Hematopoietic multipotent progenitor cell treated with erythropoietin and hydrocortisone succinate and interleukin-3 and kit ligand, for 6 days (in vitro differentiated cells): ENCODE measurements at regions not wholly inside any gene's neighbourhood (a gene's known extent, or its start where the extent isn't known, plus 50 kb on each side); places are given as distances from the start of the nearest gene placed in this dataset.
"Not testable (repeated sequence)": the region's sequence is repeated elsewhere in the genome, so short reads cannot be mapped to it uniquely, and the experiment has no call there.

Experiments
- DNase-seq: peaks from one replicate; pipeline ENCODE4 v3.0.0-alpha.2; 2015

DNA sequence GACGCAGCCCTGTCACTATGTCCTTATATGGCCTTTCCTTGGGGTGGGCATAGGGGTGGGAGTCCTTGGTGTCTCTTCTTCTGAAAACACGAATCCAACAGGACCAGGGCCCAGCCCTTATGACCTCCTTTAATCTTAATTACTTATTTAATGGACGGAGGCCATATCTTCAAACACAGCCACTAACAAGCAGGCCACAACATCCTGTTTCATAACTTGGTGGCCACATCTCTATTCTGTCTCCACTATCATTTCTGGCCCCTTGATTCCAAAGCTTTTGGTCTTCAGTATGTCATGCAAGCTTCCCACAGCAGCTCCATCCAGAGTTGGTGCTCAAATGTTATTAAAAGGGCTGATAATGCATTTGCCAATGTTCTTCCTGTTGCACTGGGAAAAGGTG is 287.3 kb upstream of the SMIM21 start:
- peak; percentile 56 for DNase-seq

DNA sequence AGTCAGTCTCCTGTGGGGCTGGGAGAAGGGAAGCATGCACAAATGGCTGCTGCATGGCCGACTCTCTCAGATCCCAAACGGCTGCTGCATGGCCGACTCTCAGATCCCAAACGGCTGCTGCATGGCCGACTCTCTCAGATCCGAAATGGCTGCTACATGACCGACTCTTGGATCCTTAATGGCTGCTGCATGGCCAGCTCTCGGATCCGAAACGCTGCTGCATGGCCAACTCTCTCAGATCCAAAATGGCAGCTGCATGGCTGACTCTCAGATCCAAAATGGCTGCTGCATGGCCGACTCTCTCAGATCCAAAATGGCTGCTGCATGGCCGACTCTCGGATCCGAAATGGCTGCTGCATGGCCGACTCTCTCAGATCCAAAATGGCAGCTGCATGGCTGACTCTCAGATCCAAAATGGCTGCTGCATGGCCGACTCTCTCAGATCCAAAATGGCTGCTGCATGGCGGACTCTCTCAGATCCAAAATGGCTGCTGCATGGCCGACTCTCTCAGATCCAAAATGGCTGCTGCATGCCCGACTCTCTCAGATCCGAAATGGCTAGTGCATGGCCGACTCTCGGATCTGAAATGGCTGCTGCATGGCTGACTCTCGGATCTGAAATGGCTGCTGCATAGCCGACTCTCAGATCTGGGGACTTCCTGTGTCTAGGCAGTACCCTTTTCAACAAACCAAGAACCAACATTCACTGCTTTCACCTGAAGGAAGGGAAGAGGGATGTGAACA is 284.8 kb upstream of the SMIM21 start:
- not testable (repeated sequence) for DNase-seq

DNA sequence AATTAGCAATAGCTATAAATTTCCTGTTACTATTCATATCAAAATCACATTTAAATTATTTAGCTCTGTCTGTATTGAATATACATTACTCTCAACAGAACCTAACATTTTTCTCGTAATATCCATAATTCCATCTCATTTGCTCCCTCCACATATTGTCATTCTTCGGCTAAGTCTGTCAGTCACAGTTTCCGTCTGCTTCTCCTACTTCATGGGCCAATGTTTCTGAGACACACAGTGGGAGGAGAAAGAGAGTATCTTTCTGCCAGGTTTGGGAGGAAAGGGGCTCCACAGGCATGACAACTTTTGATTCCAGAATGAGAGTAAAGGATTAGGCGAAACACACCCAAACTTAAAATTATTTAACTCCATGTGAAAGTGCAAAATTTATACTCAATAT is 273.1 kb upstream of the SMIM21 start:
- no peak for DNase-seq

DNA sequence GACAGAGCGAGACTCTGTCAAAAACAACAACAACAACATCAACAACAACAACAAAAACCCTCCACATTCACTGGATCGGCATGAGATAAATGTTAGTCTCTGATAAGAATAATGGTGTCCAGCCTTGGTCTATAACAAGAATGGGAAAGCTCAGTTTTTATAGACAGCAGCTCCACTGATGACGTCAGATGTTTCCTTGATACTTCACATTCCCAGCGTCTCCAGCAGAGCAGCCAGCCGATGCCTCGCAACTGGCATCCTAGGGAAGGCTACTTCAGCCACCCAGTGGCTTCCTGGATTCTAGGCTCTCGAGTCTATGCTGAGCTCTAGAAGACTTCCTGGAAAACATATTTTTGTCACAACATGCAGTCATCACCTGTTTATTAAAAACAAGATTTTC is 271.4 kb upstream of the SMIM21 start:
- DNase-seq = no peak

DNA sequence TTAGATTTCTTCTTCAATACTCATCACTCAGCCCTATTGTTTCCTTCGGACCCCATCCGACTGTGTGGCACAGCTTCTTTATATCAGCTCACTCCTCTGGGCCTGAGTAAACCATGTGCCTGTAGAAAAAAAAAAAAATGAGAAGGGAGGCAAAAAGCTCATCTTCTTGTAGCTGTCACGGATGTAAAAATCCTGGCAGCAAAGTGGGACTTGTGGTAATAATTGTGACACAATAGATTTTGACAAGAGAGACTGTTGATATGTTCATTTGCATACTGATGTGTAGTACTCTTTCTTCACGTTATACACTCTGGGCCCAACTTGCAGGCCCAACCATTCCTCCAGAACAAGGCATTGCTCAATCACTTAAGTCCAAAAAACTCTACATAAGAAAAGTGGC is 270.0 kb upstream of the SMIM21 start:
- no peak for DNase-seq

DNA sequence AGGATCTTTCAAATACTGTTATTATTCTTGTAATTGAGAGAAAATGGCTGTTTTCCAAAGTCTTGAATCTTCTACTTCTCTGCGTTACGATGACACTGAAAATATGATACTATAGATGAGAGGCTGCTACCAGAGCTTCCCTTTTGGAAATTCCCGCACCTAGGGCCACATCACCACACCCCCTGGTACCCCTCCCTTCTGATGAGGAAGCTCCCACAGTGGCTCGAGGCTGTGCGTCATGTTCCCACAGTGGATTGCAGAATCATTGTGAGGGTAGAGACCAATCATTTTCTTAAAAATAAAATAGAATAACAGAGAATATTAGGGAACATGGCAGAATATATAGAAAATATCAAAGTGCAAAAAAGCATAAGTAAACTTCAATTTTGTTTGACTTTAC is 268.9 kb upstream of the SMIM21 start:
- no peak for DNase-seq

DNA sequence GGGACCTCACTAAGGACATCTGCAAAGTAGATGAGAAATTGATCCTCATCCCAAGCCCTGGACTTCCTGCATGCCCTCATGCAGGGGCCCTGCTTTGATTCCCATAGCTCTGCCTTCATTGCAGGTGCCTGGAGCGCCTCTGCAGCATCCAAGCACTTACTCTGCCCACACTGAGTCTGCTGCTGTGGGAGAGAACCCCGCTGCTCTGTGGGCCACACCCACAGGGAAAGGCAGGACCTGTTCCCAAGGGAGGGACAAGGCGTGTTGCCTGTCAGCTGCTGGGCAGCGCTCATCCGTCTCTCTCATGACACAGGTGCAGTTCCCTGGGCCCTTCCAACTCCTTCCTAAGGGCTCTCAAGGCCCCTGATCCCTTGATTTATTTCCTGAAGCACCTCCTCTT is 266.8 kb upstream of the SMIM21 start:
- no peak for DNase-seq

DNA sequence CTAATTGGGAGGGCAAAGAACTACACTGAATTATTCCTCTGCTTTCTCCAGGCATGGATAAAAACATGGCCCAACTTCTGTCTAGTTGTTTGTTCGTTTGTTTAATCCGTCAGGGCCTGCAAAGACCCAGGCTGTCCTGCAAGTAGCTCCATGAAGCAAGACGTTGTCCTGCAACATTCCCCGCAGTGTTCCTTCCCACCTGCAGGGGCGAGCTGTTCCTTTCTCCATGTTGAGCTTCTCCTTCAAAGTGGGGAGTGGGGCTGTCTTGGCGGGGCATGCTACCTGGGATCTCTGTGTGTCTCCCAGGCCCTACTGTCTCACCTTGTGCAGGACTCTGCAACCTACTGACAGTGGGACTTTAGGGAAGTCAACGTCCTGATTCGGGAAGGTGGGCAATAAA is 264.0 kb upstream of the SMIM21 start:
- no peak for DNase-seq

DNA sequence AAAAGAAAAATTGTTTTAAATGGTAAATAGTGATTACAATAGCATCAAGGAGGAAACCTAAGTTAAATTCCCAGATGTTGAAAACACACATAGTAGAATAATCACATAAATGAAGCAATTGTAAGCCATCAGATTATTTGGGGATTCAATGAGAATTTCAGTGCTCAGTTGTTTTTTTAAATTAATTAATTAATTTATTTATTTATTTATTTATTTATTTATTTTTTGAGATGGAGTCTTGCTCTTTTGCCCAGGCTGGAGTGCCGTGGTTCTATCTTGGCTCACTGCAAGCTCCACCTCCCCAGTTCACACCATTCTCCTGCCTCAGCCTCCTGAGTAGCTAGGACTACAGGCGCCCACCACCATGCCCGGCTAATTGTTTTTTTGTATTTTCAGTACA is 262.8 kb upstream of the SMIM21 start:
- not testable (repeated sequence) for DNase-seq

DNA sequence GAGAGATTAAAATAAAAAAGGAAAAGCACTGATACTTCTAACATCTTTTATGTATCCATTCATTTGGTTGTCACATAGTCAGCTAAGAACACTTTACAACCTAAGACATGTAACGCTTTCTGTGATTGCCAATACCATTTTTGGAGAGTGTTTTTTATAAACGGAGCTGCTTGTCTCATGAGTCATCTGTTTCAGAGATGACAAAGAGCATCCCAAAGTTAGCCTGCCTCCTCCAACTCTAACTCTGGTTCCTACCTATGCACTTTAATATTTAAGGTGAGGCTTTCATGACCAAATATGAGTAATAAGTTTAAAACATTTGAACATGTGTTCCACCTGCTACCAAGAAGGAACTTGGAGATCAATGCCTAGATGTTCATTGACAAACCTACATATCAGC is 260.1 kb upstream of the SMIM21 start:
- no peak for DNase-seq

DNA sequence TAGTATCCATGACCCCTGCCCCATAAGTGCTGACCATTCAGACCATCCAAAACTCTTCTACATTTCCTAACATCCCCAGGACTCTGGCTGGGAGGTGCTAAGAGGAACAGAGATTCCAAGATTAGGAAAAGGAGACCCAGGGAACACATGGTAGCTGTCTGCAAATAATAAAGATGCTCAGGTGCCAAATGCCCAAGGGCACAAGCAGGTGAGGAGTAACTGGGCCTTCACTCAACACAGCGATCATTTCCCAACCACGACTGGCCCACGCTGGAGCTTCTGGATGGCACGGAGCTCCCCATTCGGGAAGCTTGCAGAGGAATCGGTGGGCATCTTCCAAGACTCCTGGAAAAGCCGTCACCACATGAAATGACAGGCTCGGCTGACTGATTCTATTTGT is 255.9 kb upstream of the SMIM21 start:
- DNase-seq = no peak

DNA sequence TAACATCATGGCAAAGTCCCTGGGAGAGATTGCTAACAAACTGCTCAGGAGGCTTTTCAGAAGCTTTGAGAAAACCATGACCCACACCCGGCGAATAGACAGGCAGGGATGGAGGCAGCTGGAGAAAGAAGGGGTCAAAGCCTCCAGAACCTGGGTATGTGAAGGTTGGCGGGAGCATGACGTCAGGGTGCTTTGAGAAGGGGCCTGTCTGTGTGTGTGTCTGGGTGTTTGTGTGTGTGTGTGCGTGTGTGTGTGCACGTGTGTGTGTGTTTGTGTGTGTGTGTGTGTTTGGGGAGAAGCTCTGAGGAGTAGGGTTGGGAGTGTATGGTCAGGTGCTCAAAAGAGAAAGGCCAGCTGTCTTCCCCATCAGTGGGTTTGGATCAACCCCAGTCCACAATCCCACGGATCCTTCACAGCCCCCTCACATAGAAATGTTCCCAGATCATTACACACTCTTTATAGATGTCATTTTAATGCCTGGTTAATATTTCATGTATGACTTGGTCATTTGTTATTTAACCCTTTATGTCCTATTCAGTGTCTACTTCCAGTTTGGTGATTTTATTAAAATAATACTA is 254.1 kb upstream of the SMIM21 start:
- no peak for DNase-seq

DNA sequence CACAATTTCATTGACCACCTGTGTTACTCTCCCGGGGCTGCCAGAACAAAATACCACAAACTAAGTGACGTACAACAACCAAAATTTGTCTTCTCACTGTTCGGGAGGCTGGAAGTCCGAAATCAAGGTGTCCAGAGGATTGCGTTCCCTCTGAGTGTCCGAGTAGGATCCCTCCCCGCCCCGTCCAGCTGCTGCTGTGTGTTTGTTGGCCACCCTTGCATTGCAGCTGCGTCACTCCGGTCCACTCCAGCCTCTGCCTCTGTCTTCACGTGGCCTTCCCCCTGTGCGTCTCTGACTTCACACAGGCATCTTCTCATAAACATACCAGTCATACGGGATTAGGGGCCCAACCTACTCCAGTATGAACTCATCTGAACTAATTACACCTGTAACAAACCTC is 251.8 kb upstream of the SMIM21 start:
- no peak for DNase-seq

DNA sequence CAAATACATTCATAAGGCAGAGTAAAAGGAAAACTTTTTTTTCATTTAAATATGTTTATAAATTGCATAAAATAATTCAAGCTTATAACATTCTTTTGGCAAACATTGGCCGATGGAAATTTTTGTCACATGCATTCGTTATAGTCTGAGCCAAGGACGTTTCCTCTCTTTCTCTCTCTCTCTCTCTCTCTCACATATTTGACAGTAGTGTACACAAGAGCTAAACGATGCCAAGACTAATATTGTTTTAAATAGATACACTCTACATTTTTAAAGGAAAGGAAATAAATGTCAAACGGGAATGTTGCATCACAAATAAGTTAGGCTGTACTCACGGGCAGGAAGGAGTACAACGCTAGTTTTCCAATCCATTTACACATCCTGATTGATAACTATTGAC is 251.1 kb upstream of the SMIM21 start:
- no peak for DNase-seq

DNA sequence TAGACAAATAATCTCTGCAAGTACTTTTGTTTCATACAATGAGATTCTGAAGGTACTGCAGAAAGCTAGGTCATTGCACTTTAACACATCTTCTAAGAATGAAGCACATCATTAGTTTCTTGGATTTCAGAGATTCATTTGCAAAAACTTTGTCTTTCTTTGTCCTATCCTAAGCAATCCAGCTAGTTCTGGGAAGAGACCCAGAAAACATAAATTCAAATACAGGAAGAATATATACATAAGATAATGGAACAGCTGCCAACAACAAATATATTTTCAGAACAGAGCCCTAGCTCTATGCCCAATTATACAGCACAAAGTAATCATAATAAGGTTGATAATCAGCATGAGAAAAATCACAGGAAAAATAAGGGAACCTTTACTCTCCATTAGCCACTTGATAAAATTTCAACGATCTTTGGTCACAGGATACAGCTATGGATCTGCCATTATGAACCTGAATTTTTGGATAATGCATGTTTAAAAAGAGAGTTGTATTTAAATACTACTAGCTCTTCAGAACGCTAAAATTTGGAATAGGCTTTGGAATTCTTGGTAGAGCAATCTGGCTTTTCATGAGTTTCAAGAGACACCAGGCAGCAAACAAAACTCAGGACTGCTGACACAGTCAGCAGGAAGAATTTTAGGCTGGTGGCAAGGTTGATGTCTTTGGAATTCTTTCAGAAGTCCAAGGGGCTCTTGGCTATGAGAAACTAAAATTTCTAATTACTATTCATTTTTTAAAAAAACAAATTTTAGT is 250.4 kb upstream of the SMIM21 start:
- no peak for DNase-seq

DNA sequence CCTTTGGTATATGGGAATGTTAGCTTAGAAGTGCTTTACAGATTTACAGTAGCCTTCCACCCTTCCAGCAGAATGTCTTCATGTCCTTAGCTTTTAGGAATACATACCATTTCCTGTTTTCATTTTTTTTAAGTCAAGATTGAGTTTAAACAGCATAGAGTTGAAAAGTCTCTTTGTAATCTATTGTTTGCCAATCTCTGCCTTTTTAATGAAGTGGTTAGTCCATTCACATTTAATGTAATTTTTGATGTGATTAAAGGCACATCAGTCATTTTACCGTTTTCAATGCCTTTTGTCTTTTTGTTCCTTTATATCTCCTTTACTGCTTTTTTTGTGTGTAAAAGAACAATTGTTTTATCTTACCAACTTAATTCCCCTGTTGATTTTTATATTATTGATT is 233.4 kb upstream of the SMIM21 start:
- no peak for DNase-seq

DNA sequence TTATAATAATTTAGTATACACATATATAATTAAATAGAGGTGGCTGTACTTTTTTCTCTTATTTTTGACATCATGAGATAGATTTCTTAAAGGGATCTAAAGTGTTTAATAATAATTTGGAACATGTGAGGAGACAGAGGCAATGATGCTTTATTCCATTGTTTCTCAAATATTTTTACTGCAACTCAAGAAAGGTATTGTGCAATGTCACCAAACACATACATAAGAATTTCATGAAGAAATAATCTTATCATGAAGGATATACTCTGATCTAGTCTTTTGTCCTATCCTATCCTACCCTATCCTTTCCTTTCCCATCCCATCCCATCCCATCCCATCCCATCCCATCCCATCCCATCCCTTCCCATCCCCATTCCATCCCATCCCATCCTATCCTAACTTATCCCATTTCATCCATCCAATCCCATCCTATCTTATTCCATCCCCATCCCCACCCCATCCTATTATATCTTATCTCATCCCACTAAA is 232.1 kb upstream of the SMIM21 start:
- DNase-seq = no peak

DNA sequence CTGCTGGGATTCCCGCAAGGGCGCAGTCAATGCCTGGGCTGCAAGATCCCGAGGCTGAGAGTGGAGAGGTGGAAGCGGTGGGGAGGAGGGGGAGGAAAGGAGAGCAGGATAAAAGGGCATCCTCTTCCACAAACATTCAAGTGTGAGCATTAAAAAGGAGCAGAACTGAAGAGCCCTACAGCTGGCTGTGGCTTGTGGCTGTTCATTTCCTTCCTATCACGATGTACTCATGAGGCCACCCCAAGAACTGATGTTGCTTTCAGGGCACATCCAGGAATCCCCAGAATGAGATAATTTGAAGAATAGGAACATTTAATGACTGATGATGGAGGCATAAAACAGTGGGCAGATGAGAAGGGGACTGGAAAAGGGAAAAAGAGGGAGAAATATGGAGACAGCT is 230.8 kb upstream of the SMIM21 start:
- peak; percentile 5 for DNase-seq

DNA sequence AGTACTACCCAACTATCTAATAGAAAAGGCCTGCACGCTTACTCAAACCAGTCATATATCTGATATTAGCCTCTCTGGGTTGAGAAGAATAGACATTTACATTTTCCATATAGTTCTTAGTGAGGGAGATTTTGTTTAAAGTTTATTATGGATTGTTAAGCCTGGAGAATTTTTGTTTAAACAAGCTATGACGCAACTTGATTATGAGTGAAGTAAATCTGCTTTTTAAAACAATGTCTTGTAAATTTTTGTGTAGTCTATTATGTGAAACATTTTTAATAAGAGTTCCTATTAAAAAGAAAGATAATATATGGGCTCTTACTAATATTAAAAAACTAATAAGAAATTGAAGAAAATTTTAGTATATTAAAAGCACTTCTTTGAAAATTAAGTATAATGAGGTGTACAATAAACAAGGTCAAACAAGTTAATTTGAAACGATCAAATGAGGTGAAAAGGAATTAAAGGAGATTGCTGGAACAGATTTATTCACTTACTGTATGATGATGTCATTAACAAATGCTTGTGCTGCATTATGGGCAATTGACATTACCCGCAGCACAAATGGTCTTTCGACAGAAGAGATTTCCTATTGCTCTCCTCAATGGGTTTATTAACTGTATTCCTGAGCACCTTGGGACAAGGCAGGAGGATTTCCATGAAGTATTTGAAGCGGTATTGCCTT is 229.2 kb upstream of the SMIM21 start:
- no peak for DNase-seq

DNA sequence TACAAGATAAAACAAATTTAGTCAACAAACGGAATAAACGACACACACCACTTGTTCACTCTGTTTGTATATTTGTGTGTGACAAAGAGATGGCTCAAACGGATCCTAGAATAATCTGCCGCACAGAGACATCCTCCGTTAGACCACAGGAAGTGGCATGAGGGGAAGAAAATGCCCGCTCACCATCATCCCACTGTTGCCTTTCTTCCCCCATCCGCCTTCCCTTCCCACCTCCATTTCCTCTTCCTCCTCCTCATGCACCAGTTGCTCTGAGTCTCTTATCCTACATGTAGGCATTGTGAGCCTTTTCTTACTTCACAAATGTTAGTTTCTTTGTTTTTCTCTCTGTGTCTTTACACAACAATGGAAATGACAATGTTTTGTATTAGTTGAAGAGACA is 228.5 kb upstream of the SMIM21 start:
- peak; percentile 7 for DNase-seq

DNA sequence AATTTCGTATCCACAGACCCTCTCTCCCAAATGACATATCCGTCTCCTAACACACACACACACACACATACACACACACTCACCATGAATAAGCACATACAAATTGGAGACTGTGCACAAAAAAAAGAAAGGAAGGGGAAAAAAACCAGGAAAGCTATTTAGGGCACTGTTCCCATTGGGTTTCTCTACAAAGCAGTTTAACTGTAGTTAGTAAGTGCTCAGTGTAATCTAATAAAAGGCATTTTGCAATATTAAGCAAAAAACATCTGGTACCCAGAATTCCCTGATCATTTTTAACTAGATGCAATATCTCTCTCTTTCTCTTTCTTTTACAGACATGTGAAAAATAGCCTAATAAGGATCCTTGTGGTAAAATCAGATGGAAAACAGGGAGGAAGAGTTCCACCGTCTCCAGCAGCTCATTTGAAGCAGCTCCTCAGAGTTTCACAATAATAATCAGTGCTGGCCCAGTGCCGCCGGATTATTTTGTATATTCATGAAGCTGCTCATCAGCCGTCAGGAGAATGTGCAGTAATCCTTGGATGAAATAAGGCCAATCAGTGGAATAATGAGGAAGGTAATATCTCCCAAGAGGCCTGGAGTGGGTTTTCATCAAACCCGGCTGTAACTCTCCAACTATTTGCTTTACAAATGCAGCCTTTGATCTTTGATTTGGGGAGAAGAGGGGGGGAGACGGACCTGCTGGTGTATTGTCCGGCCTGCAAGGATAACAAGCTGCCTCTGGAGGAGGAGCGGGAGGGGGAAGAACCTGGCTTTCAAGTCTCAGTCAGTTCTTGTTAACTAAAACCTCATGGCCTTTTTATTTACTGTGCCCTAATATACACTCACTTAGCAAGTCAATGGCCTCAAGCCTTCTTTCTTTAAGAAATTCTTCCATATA is 227.6 kb upstream of the SMIM21 start:
- DNase-seq = no peak

DNA sequence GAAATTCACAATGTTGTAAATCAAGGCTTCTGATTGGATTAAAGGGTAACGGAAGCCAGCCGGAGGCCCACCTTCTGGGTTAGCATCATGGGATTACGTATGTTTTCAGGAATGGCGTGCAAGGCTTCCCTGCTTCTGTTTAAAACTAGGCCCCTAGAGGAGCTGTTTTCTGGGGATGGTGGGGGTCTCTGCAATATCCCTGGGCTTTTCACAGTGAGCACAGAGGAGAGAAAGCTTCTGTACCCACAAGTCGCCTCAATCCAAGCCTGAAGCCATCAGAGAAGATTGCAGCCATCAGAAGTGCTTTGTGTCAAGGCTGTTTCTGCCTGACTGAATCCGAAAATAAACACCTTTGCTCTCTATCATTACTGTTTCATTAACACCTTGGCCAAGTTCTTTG is 226.9 kb upstream of the SMIM21 start:
- DNase-seq = no peak

DNA sequence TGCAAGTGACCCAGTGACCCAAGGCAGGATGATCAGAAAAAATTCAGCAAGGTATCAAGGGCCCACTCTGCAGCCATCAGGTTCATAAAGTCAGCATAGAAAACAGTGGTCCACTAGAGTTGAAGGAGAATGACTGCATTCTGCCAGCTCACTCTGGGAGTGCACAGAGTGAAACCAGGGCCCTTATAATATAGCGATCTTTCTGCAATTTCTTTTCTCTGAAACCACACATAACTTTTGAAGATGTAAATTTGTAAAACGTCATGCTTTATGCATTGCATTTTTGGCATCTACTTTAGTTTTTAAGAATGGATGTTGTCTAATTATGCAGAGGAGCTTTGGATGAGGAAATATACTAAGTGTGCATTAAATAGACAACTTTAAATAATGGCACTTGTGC is 225.0 kb upstream of the SMIM21 start:
- no peak for DNase-seq
